Hippocampal formation (tissue), 2 donors: ENCODE measurements at regions not wholly inside any gene's neighbourhood (a gene's known extent, or its start where the extent isn't known, plus 50 kb on each side); places are given as distances from the start of the nearest gene placed in this dataset.
"Not testable (repeated sequence)": the region's sequence is repeated elsewhere in the genome, so short reads cannot be mapped to it uniquely, and the experiment has no call there.

ENCODE experiments used
- DNase-seq, 2 donors: peaks; one replicate each; lab custom pipeline; 2025; lab: John Stamatoyannopoulos, UW

DNA sequence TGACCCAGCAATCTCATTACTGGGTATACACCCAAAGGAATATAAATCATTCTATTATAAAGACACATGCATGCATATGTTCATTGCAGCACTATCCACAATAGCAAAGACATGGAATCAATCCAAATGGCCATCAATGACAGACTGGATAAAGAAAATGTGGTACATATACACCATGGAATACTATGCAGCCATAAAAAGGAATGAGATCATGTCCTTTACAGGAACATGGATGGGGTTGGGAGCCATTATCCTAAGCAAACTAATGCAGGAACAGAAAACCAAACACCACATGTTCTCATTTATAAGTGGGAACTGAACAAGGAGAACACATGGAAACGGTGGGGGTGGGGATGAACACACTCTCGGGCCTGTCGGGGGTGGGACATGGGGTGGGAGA, 129.2 kb upstream of the STK26 start:
- DNase-seq: not testable (repeated sequence)

DNA sequence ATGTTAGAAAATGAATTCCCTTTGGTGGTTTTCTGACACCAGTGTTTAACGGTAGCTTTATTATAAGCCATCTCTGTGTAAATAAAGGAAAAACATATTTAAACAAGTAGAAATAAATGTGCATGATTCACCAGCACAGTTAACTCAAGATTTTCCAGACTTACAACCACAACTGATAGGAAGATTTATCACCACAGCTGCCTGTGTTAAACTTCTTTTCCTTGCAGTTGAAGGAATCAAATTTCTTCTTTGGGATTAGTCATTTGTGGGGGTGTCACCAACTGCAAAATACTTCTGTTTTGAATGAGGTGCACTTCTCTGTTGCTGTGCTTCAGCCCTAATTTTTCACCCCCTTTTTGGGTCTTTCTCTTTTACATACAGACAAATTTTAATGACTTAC, 128.1 kb upstream of the STK26 start:
- no peak for DNase-seq

DNA sequence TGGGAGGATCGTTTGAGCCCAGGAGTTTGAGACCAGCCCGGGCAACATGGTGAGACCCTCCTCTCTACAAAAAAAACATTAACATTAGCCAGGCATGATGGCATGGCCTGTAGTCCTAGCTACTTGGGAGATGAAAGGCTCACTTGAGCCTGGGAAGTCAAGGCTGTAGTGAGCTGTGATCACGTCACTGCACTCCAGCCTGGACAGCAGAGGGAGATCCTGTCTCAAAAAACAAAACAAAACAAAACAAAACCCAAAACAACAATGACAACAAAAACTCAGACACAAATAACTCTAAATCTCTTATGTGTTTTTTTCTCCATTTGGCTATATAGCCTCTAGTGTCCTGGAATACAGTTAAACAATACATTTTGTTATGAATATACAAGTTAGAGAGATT, 127.3 kb upstream of the STK26 start:
- no peak for DNase-seq

DNA sequence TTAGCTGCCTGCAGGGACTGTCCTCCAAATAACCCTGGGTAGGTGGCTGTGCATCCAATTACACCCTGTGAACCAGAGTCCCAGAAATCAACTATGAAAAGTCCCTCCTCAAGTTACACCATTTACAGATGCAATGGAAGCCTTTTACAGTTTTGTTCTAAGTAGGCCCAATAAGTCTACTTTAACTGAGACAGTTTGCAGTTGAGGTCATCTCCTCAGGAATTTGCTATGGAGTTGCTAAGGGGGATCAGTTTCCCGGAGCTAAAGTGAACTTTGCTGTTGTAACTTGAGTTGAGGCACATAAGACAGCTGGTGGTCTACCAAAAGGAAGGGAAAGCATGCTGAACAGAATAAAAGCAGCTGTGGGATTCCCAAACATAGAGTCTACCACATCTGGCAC, 121.6 kb upstream of the STK26 start:
- DNase-seq: no peak

DNA sequence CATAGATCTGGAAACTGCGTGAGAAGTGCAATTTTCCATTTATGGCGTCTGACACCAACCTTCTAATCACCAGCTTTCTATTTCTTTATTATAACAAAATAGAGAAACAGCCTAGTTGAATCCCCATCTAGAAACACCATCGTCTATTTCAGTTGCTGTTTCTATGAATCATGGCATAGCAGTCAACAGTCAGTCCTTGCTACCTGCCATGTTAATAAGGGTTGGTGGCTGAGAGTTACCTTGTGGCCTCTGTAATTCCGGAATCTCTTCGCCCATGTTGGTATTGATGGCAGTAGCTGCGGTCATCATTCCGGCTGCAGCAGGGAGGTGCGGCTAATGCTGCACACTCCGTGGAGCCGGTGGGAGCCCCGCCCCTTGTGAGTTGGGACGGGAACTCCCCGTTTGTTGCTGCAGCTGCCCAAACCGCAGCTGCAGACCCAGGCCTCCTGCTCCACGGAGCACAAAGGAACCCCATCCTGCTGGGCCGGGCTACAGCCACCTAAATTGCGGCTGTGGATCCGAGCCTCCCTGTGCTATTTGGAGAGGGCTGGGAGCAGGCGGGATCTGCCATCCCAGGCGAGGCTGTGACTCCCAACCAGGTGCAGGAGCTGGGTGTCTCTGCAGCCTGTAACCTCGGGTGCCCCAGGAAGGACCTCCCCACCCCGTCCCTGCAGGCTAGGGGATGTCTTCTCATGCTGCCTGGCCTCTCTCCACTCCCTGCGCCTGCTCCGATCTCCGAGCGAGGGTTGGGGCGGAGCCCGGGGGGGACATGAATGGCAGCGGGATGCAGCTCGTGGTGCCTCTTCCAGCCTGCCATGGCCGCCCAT, 115.4 kb upstream of the STK26 start:
- DNase-seq: no peak

DNA sequence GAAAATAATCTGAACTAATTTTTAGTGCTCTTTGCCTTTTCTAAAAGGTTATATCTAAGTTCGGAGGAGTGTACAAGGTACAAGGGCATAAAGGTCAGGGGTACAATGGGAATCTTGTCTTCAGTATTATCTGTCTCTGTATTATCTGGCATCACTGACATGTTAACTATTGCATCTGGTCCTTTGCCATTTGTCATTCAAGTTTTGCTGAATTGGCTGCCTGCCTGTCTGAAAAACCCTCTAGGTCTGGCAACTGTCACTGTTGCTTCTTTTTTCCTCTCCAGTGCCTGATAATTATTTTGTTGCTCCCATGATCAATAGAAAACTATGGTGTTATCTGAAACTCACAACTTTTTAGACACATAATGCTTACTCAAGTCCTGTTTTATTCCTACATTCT, 112.5 kb upstream of the STK26 start:
- DNase-seq: no peak

DNA sequence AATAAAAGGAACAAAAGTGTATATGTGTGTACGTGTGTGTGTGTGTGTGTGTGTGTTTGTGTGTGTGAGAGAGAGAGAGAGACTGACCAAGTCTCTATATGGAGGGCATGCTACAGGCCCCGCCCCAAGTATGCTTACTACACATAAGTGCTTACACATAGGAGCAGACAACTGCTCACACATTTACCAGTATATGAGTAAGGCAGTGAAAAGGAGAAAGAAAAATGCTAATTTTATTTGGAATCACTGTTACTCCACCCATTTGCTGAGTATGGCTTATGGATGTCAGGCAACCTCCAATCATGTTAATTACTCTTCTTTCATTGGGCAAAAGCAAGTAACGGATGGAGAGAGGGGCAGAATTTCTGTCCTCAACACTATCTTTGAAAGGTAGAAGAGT, 107.6 kb upstream of the STK26 start:
- DNase-seq: no peak

DNA sequence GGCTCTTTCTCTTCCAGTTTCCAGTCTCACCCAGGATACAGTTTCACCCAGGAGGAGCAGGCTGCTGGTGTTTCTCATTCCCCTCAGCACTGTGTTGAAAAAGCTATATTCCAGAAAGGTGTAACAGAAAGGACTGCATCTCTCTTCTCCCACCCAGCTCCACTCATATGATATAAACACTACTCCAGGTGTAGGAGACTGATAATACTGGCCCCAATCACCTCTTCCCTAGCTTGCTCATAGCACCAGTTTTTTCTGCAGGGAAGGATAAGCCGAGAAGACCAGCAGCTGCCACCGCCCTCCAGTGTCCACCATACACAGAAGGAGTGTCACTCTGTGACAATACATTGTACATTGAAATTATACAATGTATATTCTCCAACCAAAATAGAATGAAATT, 105.5 kb upstream of the STK26 start:
- no peak for DNase-seq

DNA sequence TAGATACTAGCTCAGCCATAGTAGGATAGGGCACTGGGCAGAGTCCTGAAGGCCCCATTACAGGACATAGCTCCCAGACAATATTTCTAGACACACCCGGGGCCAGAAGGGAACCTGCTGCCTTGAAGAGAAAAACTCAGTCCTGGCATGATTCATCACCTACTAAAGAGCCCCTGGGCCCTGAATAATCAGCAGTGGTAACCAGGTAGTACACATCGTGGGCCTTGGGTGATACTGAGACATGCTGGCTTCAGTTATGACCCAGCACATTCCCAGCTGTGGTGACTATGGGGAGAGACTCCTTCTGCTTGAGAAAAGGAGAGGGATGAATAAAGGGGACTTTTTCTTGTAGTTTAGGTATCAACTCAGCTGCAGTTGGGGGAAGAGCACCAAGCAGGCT, 104.3 kb upstream of the STK26 start:
- DNase-seq: no peak

DNA sequence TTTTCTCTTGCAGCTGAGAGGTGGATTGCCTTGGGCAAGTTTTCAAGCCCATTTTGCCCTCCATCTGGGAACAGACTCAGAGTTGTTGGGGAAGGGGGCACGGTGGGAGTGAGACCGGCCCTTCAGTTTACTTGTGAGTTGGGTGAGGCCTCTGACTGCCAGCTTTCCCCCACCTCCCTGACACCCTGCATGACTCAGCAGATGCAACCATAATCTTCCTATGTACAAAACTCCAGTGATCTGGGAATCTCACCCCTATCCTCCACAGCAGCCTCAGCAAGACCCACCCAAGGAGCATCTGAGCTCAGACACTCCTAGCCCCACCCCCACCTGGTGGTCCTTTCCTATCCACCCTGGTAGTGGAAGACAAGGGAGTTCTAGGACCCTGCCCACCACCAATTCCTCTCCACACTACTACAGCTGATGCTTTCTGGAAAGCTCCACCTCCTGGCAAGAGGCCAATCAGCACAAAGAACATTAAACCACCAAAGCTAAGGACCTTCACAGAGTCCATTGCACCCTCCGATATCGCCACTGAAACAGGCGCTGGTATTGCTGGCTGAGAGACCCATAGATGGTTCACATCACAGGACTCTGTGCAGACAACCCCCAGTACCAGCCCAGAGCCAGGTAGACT, 99.4 kb upstream of the STK26 start:
- no peak for DNase-seq

DNA sequence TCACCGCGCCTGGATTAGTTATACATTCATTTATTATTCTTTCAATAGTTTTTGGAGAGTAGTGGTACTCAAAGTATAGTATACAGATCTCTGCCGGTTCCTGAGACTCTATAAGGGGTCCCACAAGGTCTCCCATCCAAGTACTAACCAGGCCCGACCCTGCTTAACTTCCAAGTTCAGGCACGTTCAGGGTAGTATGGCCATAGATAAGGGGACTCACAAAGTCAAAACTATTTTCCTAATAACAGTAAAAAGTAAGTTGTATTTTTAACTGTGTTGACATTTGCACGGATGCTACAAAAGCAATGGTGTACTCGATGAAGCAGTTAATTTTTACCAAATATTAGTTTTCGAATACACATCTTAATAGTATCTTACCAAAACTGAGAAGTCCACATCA, 84.4 kb upstream of the STK26 start:
- DNase-seq: no peak

DNA sequence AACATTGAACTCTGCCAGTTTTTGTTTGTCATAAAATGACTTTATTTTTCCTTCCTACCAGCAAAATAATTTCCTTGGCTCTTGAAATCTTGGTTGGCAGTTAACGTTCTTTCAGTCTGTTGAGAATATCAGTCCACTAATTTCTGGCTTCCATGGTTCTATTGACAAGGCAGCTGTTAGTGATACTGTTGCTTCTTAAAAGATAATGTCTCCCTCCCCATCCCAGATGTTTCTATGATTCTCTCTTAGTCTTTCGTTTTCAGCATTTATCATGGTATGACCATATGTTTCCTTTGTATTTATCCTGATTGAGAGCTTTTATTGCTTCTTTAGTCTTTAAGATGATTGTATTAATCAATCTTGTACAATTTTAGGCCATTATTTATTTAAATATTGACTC, 81.1 kb upstream of the STK26 start:
- no peak for DNase-seq

DNA sequence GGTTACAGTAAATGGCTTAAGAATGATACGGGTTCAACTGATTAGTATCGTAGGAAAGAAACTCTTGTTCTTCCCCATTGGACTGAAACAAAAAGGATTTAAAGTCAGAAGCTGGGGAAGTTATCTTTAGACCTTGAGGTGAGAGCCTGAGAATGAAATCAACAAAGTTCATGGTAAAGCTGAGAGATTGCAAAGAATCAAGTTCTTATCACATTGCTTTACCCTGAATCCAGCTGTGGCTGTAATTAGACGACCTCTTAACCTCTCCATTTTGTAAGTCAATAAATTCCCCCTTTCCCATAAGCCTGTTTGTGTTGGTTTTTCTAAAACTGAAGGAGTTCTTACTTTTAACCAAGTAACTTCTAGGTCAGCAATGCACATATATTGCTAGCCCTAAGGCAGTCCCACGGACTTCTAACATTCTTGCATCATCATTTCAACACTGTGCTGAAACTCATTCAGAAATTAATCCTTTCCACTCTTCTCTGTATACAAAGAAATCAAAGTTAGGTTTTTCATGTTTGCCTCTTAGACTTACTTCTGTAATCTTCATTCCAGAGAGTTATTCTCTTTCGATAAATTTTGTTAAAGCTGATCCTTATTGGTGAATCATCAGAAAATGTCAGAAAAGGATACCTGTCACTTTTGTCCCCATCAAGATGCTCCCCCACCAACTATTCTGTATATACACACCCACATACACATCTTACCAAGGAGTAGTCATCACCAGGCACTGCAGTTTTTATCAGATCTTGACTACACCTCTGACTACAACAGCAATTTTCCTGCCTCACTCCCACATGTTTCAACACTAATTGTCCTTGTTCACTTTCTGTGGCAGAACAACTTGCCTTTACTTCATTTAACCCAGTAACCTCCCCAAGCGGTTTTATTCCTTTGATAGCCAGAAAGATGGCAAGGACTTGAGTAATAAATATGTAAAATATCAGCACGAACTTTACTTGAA, 77.9 kb upstream of the STK26 start:
- DNase-seq: no peak

DNA sequence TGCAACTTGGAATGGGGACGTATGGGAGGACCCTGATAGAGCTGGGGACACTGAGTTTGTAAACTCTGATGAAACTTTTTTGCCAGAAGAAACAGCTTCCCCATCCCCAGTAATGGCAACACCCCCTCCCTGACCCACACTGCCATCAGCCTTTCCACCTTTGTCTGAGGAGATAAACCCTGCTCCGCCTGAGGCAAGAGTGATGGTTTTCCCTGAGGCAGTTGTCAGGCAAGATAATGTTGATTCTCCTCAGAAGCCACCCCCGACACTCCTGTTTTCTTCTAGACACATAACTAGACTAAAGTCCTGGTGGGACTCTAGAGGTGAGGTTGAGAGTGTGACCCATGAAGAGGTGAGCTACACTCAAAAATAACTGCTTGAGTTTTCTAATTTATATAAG, 71.9 kb upstream of the STK26 start:
- no peak for DNase-seq

DNA sequence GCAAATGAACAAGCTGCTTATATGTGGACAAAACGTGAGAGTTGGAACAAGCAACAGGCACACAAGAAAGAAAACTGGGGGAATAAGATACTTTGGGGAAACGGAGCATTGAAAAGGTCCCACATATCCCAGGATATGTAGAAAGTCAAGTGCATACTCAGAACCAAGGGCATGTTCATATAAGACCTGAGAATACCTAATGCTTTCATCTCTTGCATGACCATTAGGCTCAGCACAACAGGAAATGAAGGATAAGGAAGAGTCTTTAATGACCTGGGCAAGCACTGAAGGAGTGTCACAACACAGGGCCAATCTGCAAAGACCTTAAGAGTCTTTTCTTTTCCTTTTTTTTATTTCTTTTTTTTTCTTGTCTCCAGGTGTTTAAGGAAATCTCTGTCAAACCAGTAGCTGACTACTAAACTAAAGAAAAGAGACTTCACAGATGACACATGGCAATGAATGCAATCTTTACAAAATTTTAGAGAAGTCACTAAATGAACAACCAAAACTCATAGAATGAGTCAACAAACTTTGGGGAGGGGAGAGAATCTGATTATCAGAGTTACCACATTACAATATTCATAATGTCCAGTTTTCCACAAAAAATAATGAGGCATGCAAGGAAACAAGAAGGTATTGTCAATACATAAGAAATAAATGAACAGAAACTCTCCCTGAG, 67.9 kb upstream of the STK26 start:
- DNase-seq: no peak

DNA sequence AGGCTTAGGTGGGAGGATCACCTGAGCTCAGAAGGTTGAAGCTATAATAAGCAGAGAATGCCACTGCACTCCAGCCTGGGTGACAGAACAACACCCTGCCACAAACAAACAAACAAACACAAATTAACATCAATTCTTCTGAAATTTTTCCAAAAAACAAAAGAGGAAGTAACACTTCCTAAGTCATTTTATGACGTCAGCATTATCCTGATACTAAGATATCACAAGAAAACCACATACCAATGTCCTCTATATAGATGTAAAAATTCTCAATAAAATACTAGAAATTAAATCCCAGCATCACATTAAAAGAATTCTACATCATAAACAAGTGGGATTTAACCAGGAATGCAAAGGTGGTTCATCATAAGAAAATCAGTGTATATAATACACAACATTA, 64.4 kb upstream of the STK26 start:
- DNase-seq: no peak

DNA sequence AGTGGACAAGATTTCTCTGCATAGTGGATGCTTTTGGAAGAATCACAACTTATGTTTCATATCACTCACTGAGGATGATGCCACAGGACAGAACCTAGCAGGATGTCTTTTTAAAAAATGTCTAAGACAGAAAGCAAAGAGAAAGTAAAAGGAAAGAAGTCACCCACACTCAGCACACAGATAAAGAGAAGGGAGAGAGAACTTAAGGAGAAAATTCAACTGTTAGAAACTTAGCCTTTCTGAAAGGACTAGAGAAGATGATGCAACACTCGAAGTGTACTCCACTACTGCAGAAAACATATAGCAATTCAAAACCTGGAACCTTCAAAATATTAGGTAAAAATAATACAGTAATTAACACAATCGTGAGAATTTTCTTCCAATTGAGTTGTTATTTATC, 52.8 kb upstream of the STK26 start:
- DNase-seq: no peak
